ENCODE measurements at regions not wholly inside any gene's neighbourhood (a gene's known extent, or its start where the extent isn't known, plus 50 kb on each side); places are given as distances from the start of the nearest gene placed in this dataset.

DNA sequence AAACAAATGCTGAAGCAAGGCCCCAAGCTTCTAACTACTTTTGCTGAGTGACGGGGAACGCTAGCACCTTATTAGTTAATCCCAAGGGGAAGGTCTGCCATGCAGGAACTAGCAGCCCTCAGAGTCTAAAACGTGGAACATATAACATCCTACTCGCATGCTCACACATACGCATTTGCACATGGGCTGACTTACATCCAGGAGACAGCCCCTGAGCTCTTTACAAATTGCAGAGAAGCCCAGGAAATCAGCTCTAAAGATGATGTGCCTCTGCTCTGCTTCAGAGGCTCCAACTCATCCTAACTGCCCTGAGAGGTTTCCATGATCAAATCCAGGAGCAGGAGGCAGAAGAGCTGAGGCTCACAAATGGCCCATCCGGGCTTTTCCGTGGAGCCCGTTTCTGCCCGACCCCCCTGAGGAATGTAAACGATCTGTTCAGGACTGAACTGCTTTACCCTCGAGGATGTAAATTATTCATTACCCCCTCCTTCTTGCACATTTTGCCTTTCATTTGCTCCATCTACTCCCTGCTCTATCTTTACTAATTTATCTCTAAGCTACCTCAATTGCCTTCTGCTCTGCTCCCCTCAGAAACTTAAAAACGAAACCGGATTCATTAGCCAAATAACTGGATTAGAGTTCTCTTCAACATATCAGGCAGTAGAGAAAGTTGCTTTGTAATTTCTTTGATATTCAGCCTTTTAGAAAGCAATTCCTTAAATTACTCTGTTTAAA, 141.9 kb upstream of the CCDC54 start:
- Histone ChIP-seq H3K4me1 (peaks cover 7 to 11% of the 10 kb centered on the region in 2 donors), H3K36me3 (no peaks in the 10 kb centered on the region), H3K9me3 (no peaks in the 10 kb centered on the region), H3K27me3 (no peaks in the 10 kb centered on the region), H3K4me3 (peak overlapping the region; percentile 54 to 66 (median 58)), H3K27ac (peak overlapping the region; percentile 26 to 42 (median 30))
- intact Hi-C loops (cut with DNase I; ENCODE audit: low total_unique reads) = loop anchor here (2.0 to 10.0 kb wide), 7 partner anchors 37 to 1317 kb away; no protein-coding TSS in a partner anchor
- in situ Hi-C loops (cut with MboI; ENCODE audit: low sequenced_read_pairs in 4 of 4) = loop anchor here (10.0 to 25.0 kb wide), 8 partner anchors 189 to 702 kb away; partner anchors contain the start of gene BBX (in 1 of the 4)
- DNase-seq (no peak), ATAC-seq (peak; percentile 11 to 19)
- no peak for TF ChIP-seq POLR2A (IDR thresholded peaks at IDR 0.05)
- TF ChIP-seq, protein P1, sequence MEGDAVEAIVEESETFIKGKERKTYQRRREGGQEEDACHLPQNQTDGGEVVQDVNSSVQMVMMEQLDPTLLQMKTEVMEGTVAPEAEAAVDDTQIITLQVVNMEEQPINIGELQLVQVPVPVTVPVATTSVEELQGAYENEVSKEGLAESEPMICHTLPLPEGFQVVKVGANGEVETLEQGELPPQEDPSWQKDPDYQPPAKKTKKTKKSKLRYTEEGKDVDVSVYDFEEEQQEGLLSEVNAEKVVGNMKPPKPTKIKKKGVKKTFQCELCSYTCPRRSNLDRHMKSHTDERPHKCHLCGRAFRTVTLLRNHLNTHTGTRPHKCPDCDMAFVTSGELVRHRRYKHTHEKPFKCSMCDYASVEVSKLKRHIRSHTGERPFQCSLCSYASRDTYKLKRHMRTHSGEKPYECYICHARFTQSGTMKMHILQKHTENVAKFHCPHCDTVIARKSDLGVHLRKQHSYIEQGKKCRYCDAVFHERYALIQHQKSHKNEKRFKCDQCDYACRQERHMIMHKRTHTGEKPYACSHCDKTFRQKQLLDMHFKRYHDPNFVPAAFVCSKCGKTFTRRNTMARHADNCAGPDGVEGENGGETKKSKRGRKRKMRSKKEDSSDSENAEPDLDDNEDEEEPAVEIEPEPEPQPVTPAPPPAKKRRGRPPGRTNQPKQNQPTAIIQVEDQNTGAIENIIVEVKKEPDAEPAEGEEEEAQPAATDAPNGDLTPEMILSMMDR (IDR thresholded peaks at IDR 0.05 in 4 of 5, conservative IDR thresholded peaks at IDR 0.05 in 1 of 5) = no peak

DNA sequence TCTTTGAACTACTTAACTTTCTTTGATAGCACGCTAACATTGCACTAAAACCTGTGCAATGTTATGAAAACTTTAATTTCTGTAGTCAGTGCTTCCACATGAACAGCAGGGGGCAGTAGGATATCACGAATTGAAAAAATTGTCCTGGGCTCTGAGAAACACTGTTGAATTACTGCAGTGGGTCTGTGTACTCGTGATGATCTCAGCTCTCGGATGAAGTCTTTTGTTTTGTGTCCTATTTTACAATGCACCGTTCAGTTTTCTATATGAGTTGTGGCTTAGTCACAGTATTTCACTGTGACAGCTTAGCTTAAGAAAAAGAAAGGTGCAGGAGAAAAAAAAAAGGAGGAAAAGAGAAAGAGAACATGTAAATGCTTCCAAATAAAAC, 141.3 kb upstream of the CCDC54 start:
- Histone ChIP-seq H3K4me1 (peaks cover 7 to 11% of the 10 kb centered on the region in 2 donors), H3K27ac (peak overlapping the region; percentile 26 to 42 (median 30)), H3K36me3 (no peaks in the 10 kb centered on the region), H3K27me3 (no peaks in the 10 kb centered on the region), H3K9me3 (no peaks in the 10 kb centered on the region), H3K4me3 (peak overlapping the region; percentile 54 to 66 (median 58))
- in situ Hi-C loops (cut with MboI; ENCODE audit: low sequenced_read_pairs in 4 of 4) (loop anchor here (10.0 to 25.0 kb wide), 8 partner anchors 189 to 701 kb away; partner anchors contain the start of gene BBX (in 1 of the 4)), intact Hi-C loops (cut with DNase I; ENCODE audit: low total_unique reads) (loop anchor here (1.0 to 10.0 kb wide), 9 partner anchors 27 to 1316 kb away; no protein-coding TSS in a partner anchor)
- no peak for TF ChIP-seq POLR2A (IDR thresholded peaks at IDR 0.05)
- TF ChIP-seq, protein P1 (IDR thresholded peaks at IDR 0.05 in 4 of 5, conservative IDR thresholded peaks at IDR 0.05 in 1 of 5) = peak; percentile 71 to 94 (median 87)
- ATAC-seq (peak; percentile 82 to 85), DNase-seq (peak in 1 of 2 donors; percentile 4)

DNA sequence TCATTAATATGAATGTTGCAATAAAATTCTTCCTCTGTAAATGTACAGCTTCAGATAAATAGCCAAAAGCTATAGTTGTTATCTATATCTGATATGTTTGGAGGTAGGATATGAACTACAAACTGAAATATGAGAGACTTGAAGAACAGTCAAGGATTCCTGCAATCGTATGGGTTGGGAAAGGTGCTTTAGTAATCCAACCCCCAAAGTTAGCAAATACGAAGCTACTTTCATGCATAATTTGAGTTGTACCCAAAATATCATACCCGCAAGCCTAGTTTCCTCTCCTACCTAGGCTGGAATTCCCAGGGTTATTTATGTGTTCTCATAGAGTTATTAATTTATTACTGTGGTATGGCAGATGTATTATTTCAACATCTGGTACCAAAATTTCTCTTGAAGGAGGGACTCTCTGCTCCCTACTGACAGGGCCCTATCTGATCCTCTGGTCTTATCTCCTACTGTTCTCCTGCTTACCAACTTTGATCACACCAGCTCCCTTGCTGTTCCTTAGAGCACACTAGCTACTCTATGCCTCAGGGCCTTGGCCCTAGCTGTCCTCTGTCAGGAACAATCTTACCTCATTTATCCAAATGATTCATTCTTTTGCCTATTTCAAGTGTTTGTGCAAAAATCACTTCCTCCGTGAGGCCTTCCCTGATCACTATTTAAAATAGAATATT, 140.4 kb upstream of the CCDC54 start:
- H3K27me3 ChIP-seq = no peaks in the 10 kb centered on the region
- H3K36me3 ChIP-seq = no peaks in the 10 kb centered on the region
- peak overlapping the region in 2 of 4 donors; percentile 34 to 42 for H3K27ac ChIP-seq
- TF ChIP-seq, protein P1 (IDR thresholded peaks at IDR 0.05 in 4 of 5, conservative IDR thresholded peaks at IDR 0.05 in 1 of 5) = no peak
- no peak for TF ChIP-seq POLR2A (IDR thresholded peaks at IDR 0.05)
- in situ Hi-C loops (cut with MboI; ENCODE audit: low sequenced_read_pairs in 4 of 4) = loop anchor here (10.0 to 25.0 kb wide), 8 partner anchors 188 to 701 kb away; partner anchors contain the start of gene BBX (in 1 of the 4)
- H3K9me3 ChIP-seq = no peaks in the 10 kb centered on the region
- ATAC-seq (no peak), DNase-seq (no peak)
- intact Hi-C loops (cut with DNase I; ENCODE audit: low total_unique reads) = loop anchor here (1.0 to 10.0 kb wide), 8 partner anchors 27 to 1316 kb away; no protein-coding TSS in a partner anchor
- H3K4me1 ChIP-seq = peaks cover 11 to 13% of the 10 kb centered on the region in 2 donors
- no peak overlapping the region for H3K4me3 ChIP-seq

DNA sequence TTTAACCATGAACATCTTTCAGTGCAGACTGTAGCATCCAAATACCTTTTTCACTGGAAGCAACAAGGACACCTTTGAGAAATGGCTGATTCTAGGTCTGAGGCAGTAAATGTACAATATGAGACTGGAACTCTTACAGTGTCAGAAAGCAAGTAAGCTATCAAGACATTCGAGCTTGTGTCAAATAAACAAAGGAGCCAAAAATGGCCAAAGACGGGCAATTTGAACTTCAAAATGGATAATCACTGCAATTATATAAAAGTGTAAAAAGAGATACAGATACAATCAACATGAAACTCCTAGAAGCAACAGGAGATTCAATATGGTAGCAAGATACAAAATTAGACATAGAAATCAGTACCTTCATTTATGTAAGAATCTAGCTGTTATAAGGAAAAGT, 138.5 kb upstream of the CCDC54 start:
- Histone ChIP-seq H3K4me3 (no peak overlapping the region), H3K27me3 (no peaks in the 10 kb centered on the region), H3K9me3 (no peaks in the 10 kb centered on the region), H3K36me3 (no peaks in the 10 kb centered on the region), H3K4me1 (peaks cover 11 to 13% of the 10 kb centered on the region in 2 donors), H3K27ac (no peak overlapping the region)
- ATAC-seq (no peak), DNase-seq (no peak)
- no peak for TF ChIP-seq POLR2A (IDR thresholded peaks at IDR 0.05)
- TF ChIP-seq, protein P1 (IDR thresholded peaks at IDR 0.05 in 4 of 5, conservative IDR thresholded peaks at IDR 0.05 in 1 of 5) = no peak
- intact Hi-C loops (cut with DNase I; ENCODE audit: low total_unique reads) (loop anchor here (5.0 to 10.0 kb wide), 6 partner anchors 426 to 1314 kb away; no protein-coding TSS in a partner anchor), in situ Hi-C loops (cut with MboI; ENCODE audit: low sequenced_read_pairs in 4 of 4) (loop anchor here (10.0 to 25.0 kb wide), 8 partner anchors 186 to 699 kb away; partner anchors contain the start of gene BBX (in 1 of the 4))
